BLaER1 treated with 17β-estradiol and CSF1 and Interleukin-3, amounts not matched to agents 10 nM and 100 nM (cell line): ENCODE measurements at regions not wholly inside any gene's neighbourhood (a gene's known extent, or its start where the extent isn't known, plus 50 kb on each side); places are given as distances from the start of the nearest gene placed in this dataset.

Experiments
- H3K27ac ChIP-seq, 11 experiments: shearing (Covaris generic); formaldehyde crosslinking; 2 replicates each; pipeline ENCODE4 v1.8.1; 2022
- H3K27me3 ChIP-seq, 11 experiments: shearing (Covaris generic); formaldehyde crosslinking; 2 replicates each; pipeline ENCODE4 v1.8.1; 2022
- H3K36me3 ChIP-seq, 11 experiments: shearing (Covaris generic); formaldehyde crosslinking; 2 replicates each; pipeline ENCODE4 v1.8.1; 2022
- H3K4me1 ChIP-seq, 10 experiments: shearing (Covaris generic); formaldehyde crosslinking; 2 replicates each; pipeline ENCODE4 v1.8.1; 2022
- H3K4me2 ChIP-seq, 11 experiments: shearing (Covaris generic); formaldehyde crosslinking; 2 replicates each; pipeline ENCODE4 v1.8.1; 2022
- H3K4me3 ChIP-seq, 10 experiments: shearing (Covaris generic); formaldehyde crosslinking; 2 replicates each; pipeline ENCODE4 v1.8.1; 2022
- H3K9ac ChIP-seq, 11 experiments: shearing (Covaris generic); formaldehyde crosslinking; 2 replicates each; pipeline ENCODE4 v1.8.1; 2022
- H3K9me3 ChIP-seq, 11 experiments: shearing (Covaris generic); formaldehyde crosslinking; replicated peaks in 1 of 11; 2 replicates each; pipeline ENCODE4 v1.8.1; 2022
- H4K20me1 ChIP-seq, 11 experiments: shearing (Covaris generic); formaldehyde crosslinking; 2 replicates each; pipeline ENCODE4 v1.8.1; 2022
- Cebpa-rat ChIP-seq, 11 experiments: shearing (Covaris generic); IDR thresholded peaks; 2 replicates each; pipeline ENCODE4 v1.8.1; 2022

- no peak for TF ChIP-seq Cebpa-rat (IDR thresholded peaks at IDR 0.05)
- Histone ChIP-seq H3K4me3 (no peak overlapping the region), H3K4me2 (peak overlapping the region in 3 of 11 experiments; percentile 3 to 19 (median 13); a peak in 1 of 22 replicates), H3K36me3 (no peaks in the 10 kb centered on the region), H3K27me3 (no peaks in the 10 kb centered on the region), H3K9ac (peak overlapping the region in 1 of 11 experiments; percentile 39; a peak in 1 of 22 replicates), H4K20me1 (no peaks in the 10 kb centered on the region), H3K4me1 (peaks cover 18 to 41% (median 27%) of the 10 kb centered on the region in 10 experiments; a peak in 17 of 20 replicates), H3K9me3 (0 out of 22 replicates have a peak, but pooled peaks cover 0 to under 1% (median 0%) of the 10 kb centered on the region in 11 experiments), H3K27ac (no peak overlapping the region)
These were observed 199.5 kb downstream of the REEP3 start for GRCh38 chr10:63720676-63721075.

- H3K27ac ChIP-seq = no peak overlapping the region
- no peak overlapping the region for H3K9ac ChIP-seq
- no peaks in the 10 kb centered on the region for H4K20me1 ChIP-seq
- H3K27me3 ChIP-seq = no peaks in the 10 kb centered on the region
- TF ChIP-seq Cebpa-rat (IDR thresholded peaks at IDR 0.05) = no peak
- peaks cover 4 to 23% (median 13%) of the 10 kb centered on the region in 10 experiments; a peak in 16 of 20 replicates for H3K4me1 ChIP-seq
- no peak overlapping the region for H3K4me2 ChIP-seq
- 0 out of 22 replicates have a peak, but pooled peaks cover 0 to 7% (median 0%) of the 10 kb centered on the region in 11 experiments for H3K9me3 ChIP-seq
- no peaks in the 10 kb centered on the region for H3K36me3 ChIP-seq
- no peak overlapping the region for H3K4me3 ChIP-seq
These were observed 201.3 kb downstream of the REEP3 start for GRCh38 chr10:63722537-63722936.

- Histone ChIP-seq H3K9me3 (0 out of 22 replicates have a peak, but pooled peaks cover 0 to 7% (median 0%) of the 10 kb centered on the region in 11 experiments), H3K36me3 (no peaks in the 10 kb centered on the region), H3K9ac (no peak overlapping the region), H3K4me2 (no peak overlapping the region), H3K4me3 (no peak overlapping the region), H3K27ac (no peak overlapping the region), H3K4me1 (peaks cover 0 to 15% (median 5%) of the 10 kb centered on the region in 10 experiments; a peak in 13 of 20 replicates), H4K20me1 (no peaks in the 10 kb centered on the region), H3K27me3 (no peaks in the 10 kb centered on the region)
- TF ChIP-seq Cebpa-rat (IDR thresholded peaks at IDR 0.05) = no peak
These were observed 202.1 kb downstream of the REEP3 start for GRCh38 chr10:63723320-63723719.

- Histone ChIP-seq H3K4me2 (no peak overlapping the region), H3K4me3 (no peak overlapping the region), H3K9ac (no peak overlapping the region), H3K9me3 (0 out of 22 replicates have a peak, but pooled peaks cover 0 to 7% (median 0%) of the 10 kb centered on the region in 11 experiments), H3K4me1 (peaks cover 0 to 11% (median 2%) of the 10 kb centered on the region in 10 experiments; a peak in 7 of 20 replicates), H3K36me3 (no peaks in the 10 kb centered on the region), H3K27ac (no peak overlapping the region), H4K20me1 (no peaks in the 10 kb centered on the region), H3K27me3 (no peaks in the 10 kb centered on the region)
- no peak for TF ChIP-seq Cebpa-rat (IDR thresholded peaks at IDR 0.05)
These were observed 202.5 kb downstream of the REEP3 start for GRCh38 chr10:63723741-63724140.

GRCh38 chr10:63724922-63725321, 203.7 kb downstream of the REEP3 start:
- no peaks in the 10 kb centered on the region for H4K20me1 ChIP-seq
- no peaks in the 10 kb centered on the region for H3K27me3 ChIP-seq
- H3K9ac ChIP-seq = no peak overlapping the region
- H3K9me3 ChIP-seq = peaks cover 0 to 10% (median 0%) of the 10 kb centered on the region in 11 experiments; a peak in 2 of 22 replicates
- peaks cover 0 to 8% (median 2%) of the 10 kb centered on the region in 10 experiments; a peak in 7 of 20 replicates for H3K4me1 ChIP-seq
- H3K27ac ChIP-seq = no peak overlapping the region
- no peak for TF ChIP-seq Cebpa-rat (IDR thresholded peaks at IDR 0.05)
- no peak overlapping the region for H3K4me3 ChIP-seq
- no peak overlapping the region for H3K4me2 ChIP-seq
- H3K36me3 ChIP-seq = no peaks in the 10 kb centered on the region

- Histone ChIP-seq H4K20me1 (no peaks in the 10 kb centered on the region), H3K9ac (no peak overlapping the region), H3K4me3 (no peak overlapping the region), H3K4me2 (no peak overlapping the region), H3K36me3 (no peaks in the 10 kb centered on the region), H3K4me1 (no peaks in the 10 kb centered on the region), H3K27ac (no peak overlapping the region), H3K27me3 (no peaks in the 10 kb centered on the region), H3K9me3 (peaks cover 0 to 10% (median 0%) of the 10 kb centered on the region in 11 experiments; a peak in 2 of 22 replicates)
- no peak for TF ChIP-seq Cebpa-rat (IDR thresholded peaks at IDR 0.05)
These were observed 205.7 kb downstream of the REEP3 start for GRCh38 chr10:63726867-63727266.

DNA sequence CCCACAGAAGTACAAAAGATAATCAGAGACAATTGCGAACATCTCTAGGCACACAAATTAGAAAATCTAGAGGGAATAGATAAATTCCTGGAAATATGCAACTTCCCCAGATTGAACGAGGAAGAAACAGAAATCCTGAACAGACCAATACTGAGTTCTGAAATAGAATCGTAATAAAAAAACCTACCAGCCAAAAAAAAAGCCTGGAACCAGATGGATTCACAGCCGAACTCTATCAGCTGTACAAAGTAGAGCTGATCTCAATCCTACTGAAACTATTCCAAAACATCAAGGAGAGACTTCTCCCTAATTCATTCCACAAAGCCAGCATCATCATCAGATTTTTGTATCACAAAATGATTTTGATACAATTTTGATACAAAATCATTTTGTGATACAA, 206.4 kb downstream of the REEP3 start:
- Histone ChIP-seq H3K36me3 (no peaks in the 10 kb centered on the region), H3K4me2 (no peak overlapping the region), H3K27me3 (no peaks in the 10 kb centered on the region), H3K9ac (no peak overlapping the region), H3K9me3 (peaks cover 0 to 10% (median 0%) of the 10 kb centered on the region in 11 experiments; a peak in 2 of 22 replicates), H4K20me1 (no peaks in the 10 kb centered on the region), H3K27ac (no peak overlapping the region), H3K4me1 (no peaks in the 10 kb centered on the region), H3K4me3 (no peak overlapping the region)
- no peak for TF ChIP-seq Cebpa-rat (IDR thresholded peaks at IDR 0.05)

GRCh38 chr10:63735305-63735704, 214.1 kb downstream of the REEP3 start:
- no peak for TF ChIP-seq Cebpa-rat (IDR thresholded peaks at IDR 0.05)
- Histone ChIP-seq H3K27ac (no peak overlapping the region), H4K20me1 (no peaks in the 10 kb centered on the region), H3K4me1 (no peaks in the 10 kb centered on the region), H3K9me3 (no peaks in the 10 kb centered on the region), H3K27me3 (no peaks in the 10 kb centered on the region), H3K4me3 (no peak overlapping the region), H3K4me2 (no peak overlapping the region), H3K36me3 (no peaks in the 10 kb centered on the region), H3K9ac (no peak overlapping the region)

DNA sequence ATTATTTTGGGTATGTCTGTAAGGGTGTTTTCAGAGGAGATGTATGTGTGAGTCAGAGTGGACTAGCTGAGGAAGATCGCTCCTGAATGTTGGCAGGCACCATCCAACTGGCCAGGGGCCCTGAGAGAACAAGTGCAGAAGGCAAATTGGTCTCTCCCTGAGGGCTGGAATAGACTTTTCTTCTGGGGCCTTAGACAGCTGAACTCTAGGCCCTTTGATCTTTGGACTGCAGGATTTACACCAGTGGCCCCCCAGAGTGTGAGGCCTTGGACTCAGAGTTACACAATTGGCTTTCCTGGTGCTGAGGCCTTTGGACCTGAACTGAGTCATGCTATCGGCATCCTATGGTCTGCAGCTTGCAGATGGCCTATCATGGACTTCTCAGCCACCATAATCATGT, 217.2 kb downstream of the REEP3 start:
- Histone ChIP-seq H3K27ac (no peak overlapping the region), H3K4me2 (no peak overlapping the region), H4K20me1 (no peaks in the 10 kb centered on the region), H3K4me3 (no peak overlapping the region), H3K27me3 (no peaks in the 10 kb centered on the region), H3K4me1 (no peaks in the 10 kb centered on the region), H3K9ac (no peak overlapping the region), H3K36me3 (no peaks in the 10 kb centered on the region), H3K9me3 (peaks cover 0 to 7% (median 0%) of the 10 kb centered on the region in 11 experiments; a peak in 2 of 22 replicates)
- no peak for TF ChIP-seq Cebpa-rat (IDR thresholded peaks at IDR 0.05)
